ENCODE measurements at regions not wholly inside any gene's neighbourhood (a gene's known extent, or its start where the extent isn't known, plus 50 kb on each side); places are given as distances from the start of the nearest gene placed in this dataset.

DNA sequence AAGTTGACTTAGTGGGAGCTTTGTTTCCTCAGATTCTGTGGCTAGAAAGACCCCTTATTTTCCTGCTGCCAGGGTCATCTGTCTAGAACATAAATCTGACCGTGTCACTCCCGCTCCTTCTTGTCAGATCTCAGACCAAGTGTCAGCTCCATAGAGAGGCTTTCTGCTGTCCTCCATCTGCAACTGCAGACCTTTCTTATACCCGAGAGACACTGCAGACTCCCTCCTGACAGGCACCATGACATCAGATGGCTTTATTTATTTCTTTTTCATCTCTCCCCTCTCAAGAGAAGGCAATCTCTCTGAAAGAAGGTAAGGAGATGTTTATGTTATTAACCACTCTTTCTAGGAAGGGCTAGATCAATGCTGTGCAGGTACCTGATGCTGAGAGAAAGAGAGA is 726.5 kb downstream of the UQCRFS1 start:
- DNase-seq (ENCODE audit: low read depth in 2 of 2): no peak

DNA sequence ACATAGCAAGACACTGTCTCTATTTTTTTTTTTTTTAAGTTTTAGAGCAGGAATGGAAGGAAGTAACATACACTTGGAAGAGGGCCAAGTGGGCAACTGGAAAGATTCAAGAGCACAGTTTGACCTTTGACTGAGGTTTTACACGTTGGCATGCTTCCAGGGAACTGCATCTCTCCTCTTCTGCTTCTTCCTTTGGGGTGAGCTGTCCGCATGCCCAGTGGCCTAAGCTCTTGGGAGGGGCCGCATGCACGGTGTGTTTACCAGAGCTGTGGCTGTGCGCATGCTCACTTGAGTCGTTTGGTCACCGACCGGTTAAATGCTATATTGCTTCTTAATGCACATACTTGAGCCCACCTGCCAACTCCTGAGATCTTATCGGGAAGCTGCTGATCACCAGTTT is 727.7 kb downstream of the UQCRFS1 start:
- no peak for DNase-seq (ENCODE audit: low read depth in 2 of 2)

- no peak for DNase-seq (ENCODE audit: low read depth in 2 of 2)
Observed at GRCh38 chr19:28483197-28483596, 729.8 kb downstream of the UQCRFS1 start.

- DNase-seq (ENCODE audit: low read depth in 2 of 2): no peak
Observed at GRCh38 chr19:28482221-28482620, 730.7 kb downstream of the UQCRFS1 start.

DNA sequence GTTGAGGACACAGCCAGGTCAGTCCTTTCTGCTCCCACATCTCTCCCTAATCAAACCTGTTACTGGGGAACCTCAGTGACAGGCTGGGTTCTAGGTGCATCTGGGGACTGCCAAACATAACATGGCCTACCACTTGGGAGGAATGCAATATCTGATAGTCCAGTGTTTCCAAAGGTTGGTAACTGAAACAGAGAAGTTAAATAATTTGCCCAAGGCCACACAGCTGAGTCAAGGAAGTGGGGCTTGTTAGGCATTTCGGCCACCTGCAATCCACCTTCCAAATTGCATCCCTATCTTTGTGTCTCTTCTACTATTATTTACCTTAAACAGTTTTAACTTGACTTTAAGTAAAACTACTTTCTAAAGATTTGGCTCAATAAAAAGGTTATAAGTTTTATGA is 731.3 kb downstream of the UQCRFS1 start:
- no peak for DNase-seq (ENCODE audit: low read depth in 2 of 2)

DNA sequence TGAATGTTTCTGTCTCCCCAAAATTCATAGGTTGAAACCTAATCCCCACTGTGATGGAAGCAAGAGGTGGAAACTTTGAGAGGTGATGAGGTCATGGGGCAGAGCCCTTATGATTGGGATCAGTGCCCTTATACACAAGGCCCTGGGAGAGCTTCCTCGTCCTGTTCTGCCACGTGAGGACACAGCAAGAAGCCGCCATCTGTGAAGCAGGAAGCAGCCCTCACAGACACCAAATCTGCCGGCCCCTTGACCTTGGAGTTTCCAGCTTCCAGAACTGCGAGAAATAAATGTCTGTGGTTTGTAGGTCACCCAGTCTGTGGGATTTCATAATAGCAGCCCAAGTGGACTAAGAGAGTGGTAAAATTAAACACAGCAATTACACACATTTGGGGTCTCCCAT is 737.4 kb downstream of the UQCRFS1 start:
- DNase-seq (ENCODE audit: low read depth in 2 of 2): no peak

GRCh38 chr19:28472843-28473242 is 740.1 kb downstream of the UQCRFS1 start:
- DNase-seq (ENCODE audit: low read depth in 2 of 2): no peak

- DNase-seq (ENCODE audit: low read depth in 2 of 2): no peak
Observed at GRCh38 chr19:28471731-28472510, 741.0 kb downstream of the UQCRFS1 start.

DNA sequence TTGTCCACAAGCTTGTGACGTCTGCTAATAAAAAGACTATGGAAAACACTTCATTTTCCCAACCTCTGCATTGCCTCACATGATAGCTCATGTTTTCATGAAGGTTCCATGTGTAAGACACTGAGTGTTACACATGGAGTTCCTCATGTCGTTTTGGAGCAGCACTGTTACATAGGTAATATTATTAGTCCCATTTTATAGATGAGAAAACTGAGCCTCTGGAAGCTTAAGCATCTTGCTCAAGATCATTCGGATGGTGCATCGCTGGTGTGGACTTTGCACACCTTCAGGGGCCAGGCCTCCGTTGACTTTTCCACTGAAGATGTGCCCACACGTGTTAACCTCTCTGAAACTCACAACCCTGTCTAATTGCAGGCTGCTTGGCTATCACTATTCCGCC is 743.4 kb downstream of the UQCRFS1 start:
- DNase-seq (ENCODE audit: low read depth in 2 of 2): no peak

DNA sequence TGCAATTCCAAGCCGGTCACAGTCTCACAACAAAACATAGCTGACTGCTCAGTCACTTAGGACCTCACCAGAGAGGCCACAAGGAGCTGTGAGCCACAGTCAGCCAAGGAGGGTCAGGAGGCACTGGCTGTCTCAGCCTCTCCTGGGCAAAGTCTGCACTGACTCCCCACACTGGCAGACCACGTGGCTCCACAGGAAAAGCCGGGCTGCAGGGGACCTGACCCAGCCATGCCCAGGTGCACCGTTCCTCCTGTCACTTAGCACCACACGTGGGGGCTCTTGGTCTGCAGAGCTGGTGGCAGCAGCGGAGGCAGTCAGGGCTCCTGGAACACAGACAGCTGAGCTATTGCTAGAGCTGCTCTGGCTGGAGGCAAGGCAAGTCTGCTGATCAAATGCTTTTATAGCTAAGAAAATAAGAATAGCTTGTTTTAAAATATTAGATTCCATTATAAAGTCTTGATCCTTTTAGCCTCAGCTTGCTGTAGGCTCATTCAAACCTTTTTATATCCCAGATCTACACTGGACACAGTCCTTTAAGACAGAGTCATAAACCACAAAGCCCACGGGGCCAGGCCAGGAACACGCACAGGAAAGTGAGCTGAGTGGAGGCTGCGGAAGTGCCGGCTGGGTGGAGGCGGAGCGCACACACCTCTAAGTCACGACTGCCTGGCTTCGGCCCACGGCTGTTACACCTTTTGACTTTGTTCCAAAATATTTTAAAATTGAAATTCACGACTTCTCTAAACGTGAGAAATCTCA is 744.1 kb downstream of the UQCRFS1 start:
- DNase-seq (ENCODE audit: low read depth in 2 of 2): peak in 1 of 2 donors; percentile 21

DNA sequence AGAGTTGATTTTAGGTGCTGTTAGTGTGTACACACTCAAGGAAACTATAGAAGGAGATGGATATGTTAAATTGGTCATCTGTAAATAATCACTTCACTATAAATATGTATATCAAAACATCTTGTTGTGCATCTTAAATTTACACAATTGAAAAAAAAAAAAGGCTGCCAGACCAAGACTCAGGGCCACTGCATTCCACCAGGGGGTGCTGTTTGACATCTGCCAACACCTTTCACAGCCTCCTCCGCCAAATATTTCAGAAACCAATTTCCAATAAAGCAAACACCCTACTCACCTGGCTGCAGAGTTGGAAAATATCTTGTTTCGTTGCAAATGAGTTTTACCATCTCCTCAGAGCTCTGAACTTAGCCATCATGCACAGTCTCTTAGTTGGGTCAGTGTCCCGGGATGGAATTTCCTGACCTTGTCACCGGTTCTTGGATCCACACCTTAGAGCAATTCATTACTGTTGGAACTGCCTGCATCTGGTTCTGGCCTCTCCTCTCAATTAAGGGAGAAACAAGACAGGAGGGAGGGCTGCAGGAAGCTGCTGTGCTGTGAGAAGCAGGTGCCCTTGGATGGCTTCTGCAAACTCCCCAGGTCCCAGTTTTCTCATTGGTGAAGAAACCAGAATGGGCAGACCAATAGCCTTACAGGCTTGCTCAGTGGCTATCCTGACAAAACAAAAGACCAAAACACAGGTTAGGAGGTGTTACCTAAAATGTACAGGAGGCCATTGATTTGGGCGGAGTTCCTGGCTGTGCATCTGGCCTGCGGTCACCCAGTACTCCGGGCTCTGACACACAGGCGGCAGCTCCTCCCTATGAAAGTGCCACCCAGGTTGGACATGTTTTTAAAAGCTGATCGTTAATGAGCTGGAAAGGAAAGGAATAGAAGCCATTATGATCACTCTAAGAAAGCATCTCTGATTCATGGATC is 746.6 kb downstream of the UQCRFS1 start:
- peak; percentile 26 to 34 for DNase-seq (ENCODE audit: low read depth in 2 of 2)

DNA sequence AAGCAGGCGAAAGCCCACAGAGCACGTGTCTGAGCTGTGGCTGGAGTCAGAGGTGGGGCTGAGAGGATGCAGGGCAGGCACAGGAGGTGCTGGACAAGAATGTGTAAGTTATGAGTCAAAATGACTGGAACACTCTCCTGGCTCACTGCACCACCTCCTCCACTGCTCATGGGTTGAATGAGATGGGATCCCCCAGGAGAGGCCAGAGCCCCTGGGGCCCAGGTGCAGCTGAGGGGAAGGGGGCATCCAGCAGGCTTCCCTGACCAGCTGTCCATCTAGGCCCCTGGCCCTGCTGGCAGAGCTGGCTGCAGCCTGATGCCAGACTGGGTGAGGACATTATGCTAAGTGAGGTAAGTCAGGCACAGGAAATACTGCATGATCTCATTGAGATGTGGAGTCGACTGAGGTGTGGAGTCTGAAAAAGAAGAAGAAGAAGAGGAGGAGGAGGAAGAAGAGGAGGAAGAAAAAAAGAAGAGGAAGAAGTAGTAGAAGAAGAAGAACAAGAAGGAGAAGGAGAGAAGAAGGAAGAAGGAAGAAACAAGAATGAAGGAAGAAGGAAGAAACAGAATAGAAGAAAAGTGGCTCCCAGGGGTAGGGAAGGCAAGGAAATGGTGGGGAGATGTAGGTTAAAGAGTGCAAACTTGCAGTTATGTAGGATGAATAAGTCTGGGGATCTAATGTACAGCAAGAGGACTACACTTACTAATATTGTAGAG is 747.4 kb downstream of the UQCRFS1 start:
- DNase-seq (ENCODE audit: low read depth in 2 of 2): no peak

- no peak for DNase-seq (ENCODE audit: low read depth in 2 of 2)
Observed at GRCh38 chr19:28463493-28464053, 749.4 kb downstream of the UQCRFS1 start.

GRCh38 chr19:28457620-28458019 is 755.3 kb downstream of the UQCRFS1 start:
- no peak for DNase-seq (ENCODE audit: low read depth in 2 of 2)

DNA sequence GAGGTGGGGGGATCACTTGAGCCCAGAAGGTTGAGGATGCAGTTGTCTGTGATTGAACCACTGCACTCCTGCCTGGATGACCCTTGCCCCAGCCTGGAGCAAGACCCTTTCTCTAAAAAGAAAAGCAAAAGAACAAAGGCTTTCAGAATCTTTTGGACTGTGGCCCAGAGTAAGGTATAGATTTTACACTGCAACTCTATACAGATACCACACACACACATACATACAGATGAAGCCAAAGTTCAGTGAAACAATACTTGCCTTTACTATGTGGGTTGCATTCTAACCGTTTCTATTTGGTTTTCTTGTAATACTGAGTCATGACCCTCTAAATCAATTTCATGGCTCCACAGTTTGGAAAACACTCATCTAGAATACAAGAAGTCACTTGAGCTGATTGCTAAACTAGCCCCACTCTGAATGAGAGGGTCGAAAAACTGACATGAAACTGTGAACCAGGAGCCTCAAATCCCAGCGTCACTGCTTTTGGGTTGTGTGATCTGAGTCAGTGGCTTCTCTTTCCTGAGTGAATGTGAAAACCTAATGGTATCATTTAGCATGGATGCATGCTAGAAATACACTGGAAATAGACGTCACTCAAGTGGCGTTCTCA is 756.1 kb downstream of the UQCRFS1 start:
- no peak for DNase-seq (ENCODE audit: low read depth in 2 of 2)

- no peak for DNase-seq (ENCODE audit: low read depth in 2 of 2)
Observed at GRCh38 chr19:28456252-28456651, 756.7 kb downstream of the UQCRFS1 start.

DNA sequence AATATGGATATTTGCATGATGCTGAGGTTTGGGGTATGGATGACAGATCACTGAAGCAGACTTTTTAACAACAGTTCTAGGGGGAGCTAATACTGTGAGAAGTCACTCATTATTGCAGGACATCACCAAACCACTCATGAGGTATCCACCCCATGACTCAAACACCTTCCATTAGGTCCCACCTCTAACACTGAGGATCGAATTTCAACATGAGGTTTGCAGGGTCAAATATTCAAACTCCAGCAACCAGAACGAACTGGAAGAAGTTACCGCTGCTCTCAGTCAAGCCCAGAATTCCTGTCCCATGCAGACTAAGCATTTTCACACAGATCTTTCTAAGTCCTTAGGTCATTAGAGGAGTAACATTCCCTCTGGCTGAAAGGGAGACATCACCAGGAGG is 758.9 kb downstream of the UQCRFS1 start:
- no peak for DNase-seq (ENCODE audit: low read depth in 2 of 2)

DNA sequence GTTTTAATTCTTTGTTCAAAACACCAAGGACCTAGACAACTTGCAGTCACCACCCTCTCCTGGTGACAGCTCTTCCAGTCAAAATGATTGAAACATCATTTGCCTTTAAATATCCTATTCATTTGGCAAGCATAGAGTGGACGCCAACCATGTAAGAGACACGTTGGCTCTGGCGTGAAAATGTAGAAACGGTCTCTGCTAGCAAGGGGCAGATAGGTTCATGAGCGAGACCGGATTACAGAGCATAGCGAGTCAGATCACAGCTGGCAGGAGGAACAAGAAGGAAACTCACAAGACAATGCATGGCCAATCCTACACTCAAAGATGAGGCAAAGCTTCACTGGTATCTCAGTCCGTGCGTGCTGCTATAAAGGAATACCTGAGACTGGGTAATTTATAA is 759.5 kb downstream of the UQCRFS1 start:
- no peak for DNase-seq (ENCODE audit: low read depth in 2 of 2)

DNA sequence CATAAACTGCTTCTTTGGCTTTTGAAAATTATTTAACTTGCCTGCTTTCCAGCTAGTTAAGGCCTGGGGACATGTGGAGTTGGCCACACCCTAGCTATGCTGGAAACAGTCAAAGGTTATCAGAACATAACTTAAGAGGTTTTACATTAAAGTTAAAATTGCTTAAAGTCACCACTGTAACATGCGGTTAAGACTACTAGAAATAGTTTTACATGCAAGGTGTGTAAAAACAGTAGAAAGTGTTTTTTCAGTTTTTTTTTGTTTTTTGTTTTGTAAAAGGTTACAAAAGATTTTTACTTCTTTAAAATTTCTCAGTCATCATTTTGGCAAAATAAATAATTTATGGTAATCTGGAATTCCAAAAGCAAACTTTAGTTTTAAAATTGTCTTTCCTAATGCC is 763.1 kb downstream of the UQCRFS1 start:
- no peak for DNase-seq (ENCODE audit: low read depth in 2 of 2)

DNA sequence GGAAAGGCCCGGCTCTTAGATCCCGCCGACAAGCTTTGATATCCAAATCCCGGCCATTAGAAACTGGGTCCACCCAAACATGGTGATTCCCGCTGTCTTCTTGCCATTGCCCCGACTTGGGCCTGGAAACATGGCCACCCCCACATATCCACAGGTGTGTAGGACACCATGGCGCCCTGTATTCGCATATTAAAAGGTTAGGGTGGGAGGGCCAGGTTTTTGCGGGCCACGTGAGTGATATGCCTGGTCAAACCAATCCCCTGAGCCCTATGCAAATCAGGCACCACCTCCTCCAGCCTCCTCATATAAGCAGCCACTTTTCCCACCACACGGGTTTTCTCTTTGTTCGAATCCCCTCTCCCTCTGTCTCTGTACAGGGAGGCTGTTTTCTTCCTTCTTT is 766.4 kb downstream of the UQCRFS1 start:
- no peak for DNase-seq (ENCODE audit: low read depth in 2 of 2)

DNA sequence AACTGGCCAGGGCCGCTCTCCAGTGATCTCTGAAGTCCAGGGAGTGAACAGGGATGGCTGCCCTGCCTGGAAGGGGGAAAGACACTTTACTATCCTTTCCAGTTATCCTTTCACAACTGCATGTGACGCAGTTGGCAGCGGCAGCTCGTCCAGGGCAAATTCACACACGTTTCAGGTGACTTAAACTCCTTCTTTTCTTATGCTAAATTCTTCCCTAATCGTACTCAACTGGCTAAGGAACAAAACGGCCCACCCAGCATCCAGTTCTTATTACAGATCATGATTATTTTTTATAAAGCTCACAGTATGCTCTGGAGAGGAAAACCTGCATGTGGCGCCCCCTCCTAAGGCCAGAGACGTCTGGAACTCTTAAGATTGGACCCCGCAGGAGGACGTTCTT is 767.1 kb downstream of the UQCRFS1 start:
- no peak for DNase-seq (ENCODE audit: low read depth in 2 of 2)

Measured in stimulated activated CD8-positive, alpha-beta memory T cell treated with anti-CD3 and anti-CD28 coated beads, Interleukin-7, amount 100 ng/mL, for 4 hours (primary cell).